Neural cell (in vitro differentiated cells): ENCODE measurements at regions not wholly inside any gene's neighbourhood (a gene's known extent, or its start where the extent isn't known, plus 50 kb on each side); places are given as distances from the start of the nearest gene placed in this dataset.

Source experiments
- H2AFZ ChIP-seq: fragments of 200-600, 300-800 bp; sonication (generic), shearing (Covaris generic); 2 replicates; pipeline ENCODE4 v1.6.0; 2014; ENCODE audit warnings: low read depth, mild to moderate bottlenecking, antibody characterized with exemption, low read length, moderate library complexity
- H3F3A ChIP-seq: fragments of 200-600 bp; shearing (Covaris generic); 2 replicates; pipeline ENCODE4 v1.6.1; 2016; ENCODE audit warnings: mild to moderate bottlenecking, moderate library complexity, mixed read lengths, antibody characterized with exemption, low read length; ENCODE audit not compliant: insufficient read depth, poor library complexity, severe bottlenecking
- H3K27ac ChIP-seq: fragments of 200-600, 300-800 bp; sonication (generic), shearing (Covaris generic); 2 replicates; pipeline ENCODE4 v1.5.1; 2014; ENCODE audit warnings: mild to moderate bottlenecking, low read length, moderate library complexity
- H3K27me3 ChIP-seq: fragments of 300-800, 200-600 bp; sonication (generic), shearing (Covaris generic); 2 replicates; pipeline ENCODE4 v1.6.0; 2014; ENCODE audit warnings: mild to moderate bottlenecking, low read depth, low read length, moderate library complexity; ENCODE audit not compliant: insufficient read depth
- H3K36me3 ChIP-seq: fragments of 300-800, 200-600 bp; sonication (generic), shearing (Covaris generic); 2 replicates; pipeline ENCODE4 v1.5.1; 2014; ENCODE audit warnings: mild to moderate bottlenecking, antibody characterized with exemption, low read length, moderate library complexity; ENCODE audit not compliant: insufficient read depth
- H3K4me2 ChIP-seq: fragments of 300-800, 200-600 bp; sonication (generic), shearing (Covaris generic); 2 replicates; pipeline ENCODE4 v1.6.0; 2014; ENCODE audit warnings: mild to moderate bottlenecking, low read length
- H3K4me3 ChIP-seq: fragments of 300-800, 200-600 bp; sonication (generic), shearing (Covaris generic); 2 replicates; pipeline ENCODE4 v1.5.1; 2014; ENCODE audit warnings: mild to moderate bottlenecking, low read length, moderate library complexity
- H3K79me2 ChIP-seq: fragments of 200-600 bp; shearing (Covaris generic); replicated peaks from 2 replicates; pipeline ENCODE4 v1.6.0; 2014; ENCODE audit warnings: mild to moderate bottlenecking, low read length, moderate library complexity; ENCODE audit not compliant: insufficient read depth
- H3K9ac ChIP-seq: fragments of 300-800, 200-600 bp; sonication (generic), shearing (Covaris generic); 2 replicates; pipeline ENCODE4 v1.6.1; 2016; ENCODE audit warnings: mild to moderate bottlenecking, low read length, mixed read lengths
- H3K9me2 ChIP-seq: fragments of 200-600 bp; shearing (Covaris generic); 2 replicates; pipeline ENCODE4 v1.6.1; 2016; ENCODE audit warnings: mild to moderate bottlenecking, low read length, mixed read lengths; ENCODE audit not compliant: insufficient read depth
- H3K9me3 ChIP-seq: fragments of 200-600, 300-800 bp; sonication (generic), shearing (Covaris generic); 2 replicates; pipeline ENCODE4 v1.6.1; 2016; ENCODE audit warnings: mild to moderate bottlenecking, mixed run types, low read length, moderate library complexity, mixed read lengths
- H4K20me1 ChIP-seq: fragments of 200-600 bp; shearing (Covaris generic); 2 replicates; pipeline ENCODE4 v1.6.1; 2016; ENCODE audit warnings: mild to moderate bottlenecking, mixed run types; ENCODE audit not compliant: insufficient read depth
- CTCF ChIP-seq: fragments of 450-650 bp; IDR thresholded peaks from 2 replicates; pipeline ENCODE4 v1.5.1; 2014; ENCODE audit warnings: antibody characterized with exemption, mild to moderate bottlenecking, moderate library complexity; ENCODE audit not compliant: poor library complexity, severe bottlenecking
- EP300 ChIP-seq: fragments of 450-650 bp; conservative IDR thresholded peaks from 2 replicates; pipeline ENCODE4 v1.6.1; 2014; ENCODE audit warnings: antibody characterized with exemption, mild to moderate bottlenecking, moderate library complexity; ENCODE audit not compliant: poor library complexity, severe bottlenecking
- EZH2 ChIP-seq: fragments of 200-600, 300-800 bp; shearing (Covaris generic), sonication (generic); IDR thresholded peaks from 2 replicates; pipeline ENCODE4 v1.6.1; 2014; ENCODE audit warnings: antibody characterized with exemption, low read length, borderline replicate concordance, mild to moderate bottlenecking; ENCODE audit not compliant: insufficient read depth, poor library complexity, severe bottlenecking
- MXI1 ChIP-seq: fragments of 450-650 bp; conservative IDR thresholded peaks from 2 replicates; pipeline ENCODE4 v1.6.1; 2014; ENCODE audit warnings: antibody characterized with exemption, mild to moderate bottlenecking; ENCODE audit not compliant: poor library complexity, severe bottlenecking
- POLR2AphosphoS5 ChIP-seq: IDR thresholded peaks from 2 replicates; pipeline ENCODE4 v1.6.1; 2012
- RAD21 ChIP-seq: fragments of 450-650 bp; conservative IDR thresholded peaks from 2 replicates; pipeline ENCODE4 v1.6.1; 2014; ENCODE audit warnings: antibody characterized with exemption, mild to moderate bottlenecking, moderate library complexity
- SMC3 ChIP-seq: fragments of 450-650 bp; conservative IDR thresholded peaks from 2 replicates; pipeline ENCODE4 v1.6.1; 2014; ENCODE audit warnings: antibody characterized with exemption, mild to moderate bottlenecking, moderate library complexity; ENCODE audit not compliant: poor library complexity
- TAF1 ChIP-seq: IDR thresholded peaks from 2 replicates; pipeline ENCODE4 v1.6.1; 2012; ENCODE audit warnings: low read depth
- TF ChIP-seq, protein P1 (sequence below): IDR thresholded peaks from 2 replicates; pipeline ENCODE4 v1.6.1; 2012; ENCODE audit warnings: borderline replicate concordance

- Histone ChIP-seq H4K20me1 (no peaks in the 10 kb centered on the region), H3K79me2 (no peaks in the 10 kb centered on the region), H3K9me2 (no peaks in the 10 kb centered on the region), H3F3A (no peaks in the 10 kb centered on the region), H3K36me3 (no peaks in the 10 kb centered on the region), H3K4me2 (no peak overlapping the region), H2AFZ (no peak overlapping the region), H3K27ac (no peak overlapping the region), H3K27me3 (no peaks in the 10 kb centered on the region), H3K9me3 (no peaks in the 10 kb centered on the region), H3K9ac (no peak overlapping the region), H3K4me3 (no peak overlapping the region)
- TF ChIP-seq RAD21 (no peak), EP300 (no peak), MXI1 (no peak), POLR2AphosphoS5 (no peak), EZH2 (no peak), CTCF (no peak), SMC3 (no peak), TAF1 (no peak)
- TF ChIP-seq, protein P1, sequence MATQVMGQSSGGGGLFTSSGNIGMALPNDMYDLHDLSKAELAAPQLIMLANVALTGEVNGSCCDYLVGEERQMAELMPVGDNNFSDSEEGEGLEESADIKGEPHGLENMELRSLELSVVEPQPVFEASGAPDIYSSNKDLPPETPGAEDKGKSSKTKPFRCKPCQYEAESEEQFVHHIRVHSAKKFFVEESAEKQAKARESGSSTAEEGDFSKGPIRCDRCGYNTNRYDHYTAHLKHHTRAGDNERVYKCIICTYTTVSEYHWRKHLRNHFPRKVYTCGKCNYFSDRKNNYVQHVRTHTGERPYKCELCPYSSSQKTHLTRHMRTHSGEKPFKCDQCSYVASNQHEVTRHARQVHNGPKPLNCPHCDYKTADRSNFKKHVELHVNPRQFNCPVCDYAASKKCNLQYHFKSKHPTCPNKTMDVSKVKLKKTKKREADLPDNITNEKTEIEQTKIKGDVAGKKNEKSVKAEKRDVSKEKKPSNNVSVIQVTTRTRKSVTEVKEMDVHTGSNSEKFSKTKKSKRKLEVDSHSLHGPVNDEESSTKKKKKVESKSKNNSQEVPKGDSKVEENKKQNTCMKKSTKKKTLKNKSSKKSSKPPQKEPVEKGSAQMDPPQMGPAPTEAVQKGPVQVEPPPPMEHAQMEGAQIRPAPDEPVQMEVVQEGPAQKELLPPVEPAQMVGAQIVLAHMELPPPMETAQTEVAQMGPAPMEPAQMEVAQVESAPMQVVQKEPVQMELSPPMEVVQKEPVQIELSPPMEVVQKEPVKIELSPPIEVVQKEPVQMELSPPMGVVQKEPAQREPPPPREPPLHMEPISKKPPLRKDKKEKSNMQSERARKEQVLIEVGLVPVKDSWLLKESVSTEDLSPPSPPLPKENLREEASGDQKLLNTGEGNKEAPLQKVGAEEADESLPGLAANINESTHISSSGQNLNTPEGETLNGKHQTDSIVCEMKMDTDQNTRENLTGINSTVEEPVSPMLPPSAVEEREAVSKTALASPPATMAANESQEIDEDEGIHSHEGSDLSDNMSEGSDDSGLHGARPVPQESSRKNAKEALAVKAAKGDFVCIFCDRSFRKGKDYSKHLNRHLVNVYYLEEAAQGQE, result no peak
Measured at GRCh38 chr10:120300513-120300912, 156.5 kb upstream of the PLPP4 start.

DNA sequence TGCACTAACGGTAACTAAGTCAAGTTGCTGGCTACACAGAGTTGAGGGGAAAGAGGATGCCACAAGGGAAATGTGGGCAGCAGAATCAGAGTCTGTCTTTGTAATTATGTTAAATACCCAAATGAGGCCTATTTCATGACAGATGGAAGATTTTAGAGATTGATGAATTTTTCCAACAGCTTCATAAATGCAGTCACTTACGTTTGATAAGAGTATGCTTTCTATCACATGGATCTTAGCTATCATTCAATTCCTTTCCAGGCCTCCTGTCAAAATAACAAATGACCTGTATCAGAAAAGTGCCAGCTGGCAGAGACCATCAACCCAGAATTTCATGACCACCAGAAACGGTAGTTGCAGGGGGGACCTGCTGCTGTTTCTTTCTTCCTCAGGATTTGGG is 148.4 kb upstream of the PLPP4 start:
- Histone ChIP-seq H3K4me2 (no peak overlapping the region), H3K27me3 (no peaks in the 10 kb centered on the region), H3K27ac (no peak overlapping the region), H3K4me3 (no peak overlapping the region), H3K9me3 (no peaks in the 10 kb centered on the region), H3K9ac (no peak overlapping the region), H3K79me2 (no peaks in the 10 kb centered on the region), H3F3A (no peaks in the 10 kb centered on the region), H3K36me3 (no peaks in the 10 kb centered on the region), H4K20me1 (no peaks in the 10 kb centered on the region), H2AFZ (no peak overlapping the region), H3K9me2 (no peaks in the 10 kb centered on the region)
- TF ChIP-seq POLR2AphosphoS5, result peak; percentile 11
- TF ChIP-seq MXI1, result no peak
- TF ChIP-seq EP300, result no peak

- H2AFZ ChIP-seq, result no peak overlapping the region
- no peaks in the 10 kb centered on the region for H3K27me3 ChIP-seq
- H3F3A ChIP-seq, result no peaks in the 10 kb centered on the region
- no peaks in the 10 kb centered on the region for H3K79me2 ChIP-seq
- H3K36me3 ChIP-seq, result no peaks in the 10 kb centered on the region
- H3K4me2 ChIP-seq, result no peak overlapping the region
- no peak overlapping the region for H3K4me3 ChIP-seq
- TF ChIP-seq TAF1 (no peak), EZH2 (no peak), RAD21 (no peak), MXI1 (no peak), SMC3 (no peak), EP300 (no peak), POLR2AphosphoS5 (no peak), CTCF (no peak)
- TF ChIP-seq, protein P1, result no peak
- H3K9me3 ChIP-seq, result no peaks in the 10 kb centered on the region
- H3K27ac ChIP-seq, result no peak overlapping the region
- no peaks in the 10 kb centered on the region for H3K9me2 ChIP-seq
- no peaks in the 10 kb centered on the region for H4K20me1 ChIP-seq
- no peak overlapping the region for H3K9ac ChIP-seq
Measured at GRCh38 chr10:120313715-120314114, 143.3 kb upstream of the PLPP4 start.
